ENCODE measurements at regions not wholly inside any gene's neighbourhood (a gene's known extent, or its start where the extent isn't known, plus 50 kb on each side); places are given as distances from the start of the nearest gene placed in this dataset.

DNA sequence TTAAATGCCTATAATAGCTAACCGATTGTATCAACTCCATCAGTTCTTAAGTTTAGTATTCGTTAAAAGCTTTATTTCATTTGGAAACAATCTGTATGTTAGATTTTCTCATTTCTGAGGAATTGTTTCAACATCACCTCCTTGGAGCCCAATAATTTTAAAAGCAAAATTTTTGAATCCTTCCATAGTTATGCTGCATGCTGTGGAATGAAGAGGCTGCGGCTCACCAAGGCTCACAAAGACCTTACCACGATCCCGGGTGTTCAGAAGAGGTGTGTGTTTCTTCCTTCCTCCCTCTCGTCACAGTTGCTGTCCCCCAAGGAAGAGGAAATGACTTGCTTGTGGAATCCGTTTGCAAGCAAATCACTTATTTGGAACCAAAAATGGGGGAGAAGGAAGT is 143.8 kb downstream of the FGF1 start:
- no peak overlapping the region for H3K4me3 ChIP-seq (ENCODE audit: low read depth, low read length)
- TF ChIP-seq, protein P1, sequence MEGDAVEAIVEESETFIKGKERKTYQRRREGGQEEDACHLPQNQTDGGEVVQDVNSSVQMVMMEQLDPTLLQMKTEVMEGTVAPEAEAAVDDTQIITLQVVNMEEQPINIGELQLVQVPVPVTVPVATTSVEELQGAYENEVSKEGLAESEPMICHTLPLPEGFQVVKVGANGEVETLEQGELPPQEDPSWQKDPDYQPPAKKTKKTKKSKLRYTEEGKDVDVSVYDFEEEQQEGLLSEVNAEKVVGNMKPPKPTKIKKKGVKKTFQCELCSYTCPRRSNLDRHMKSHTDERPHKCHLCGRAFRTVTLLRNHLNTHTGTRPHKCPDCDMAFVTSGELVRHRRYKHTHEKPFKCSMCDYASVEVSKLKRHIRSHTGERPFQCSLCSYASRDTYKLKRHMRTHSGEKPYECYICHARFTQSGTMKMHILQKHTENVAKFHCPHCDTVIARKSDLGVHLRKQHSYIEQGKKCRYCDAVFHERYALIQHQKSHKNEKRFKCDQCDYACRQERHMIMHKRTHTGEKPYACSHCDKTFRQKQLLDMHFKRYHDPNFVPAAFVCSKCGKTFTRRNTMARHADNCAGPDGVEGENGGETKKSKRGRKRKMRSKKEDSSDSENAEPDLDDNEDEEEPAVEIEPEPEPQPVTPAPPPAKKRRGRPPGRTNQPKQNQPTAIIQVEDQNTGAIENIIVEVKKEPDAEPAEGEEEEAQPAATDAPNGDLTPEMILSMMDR (conservative IDR thresholded peaks at IDR 0.05; ENCODE audit: low read depth, low read length): no peak
- no peak for DNase-seq (ENCODE audit: low read depth)

DNA sequence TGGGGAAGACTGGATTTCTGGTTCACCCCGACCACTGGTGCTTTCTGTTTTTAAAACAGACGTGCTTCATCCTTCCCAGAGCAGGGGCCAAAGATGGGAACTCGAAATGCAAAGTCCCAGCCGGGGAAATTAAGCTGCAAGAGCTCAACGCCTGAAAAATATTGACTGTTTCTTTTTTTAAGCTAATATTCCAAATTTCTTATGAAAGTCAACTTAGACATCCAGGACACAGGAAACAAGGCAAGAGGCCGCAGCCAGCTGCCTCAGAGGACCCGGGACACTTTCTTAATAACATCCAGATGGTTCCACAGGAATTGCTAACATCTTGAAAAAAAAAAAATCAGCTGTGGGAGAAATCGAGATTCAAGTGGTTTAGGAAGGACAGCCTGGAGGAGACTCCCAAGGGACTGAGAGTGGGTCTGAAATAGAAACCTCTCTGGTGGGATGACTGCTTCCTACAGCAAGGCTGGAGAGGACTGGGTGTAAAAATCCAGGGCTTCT is 144.9 kb downstream of the FGF1 start:
- H3K4me3 ChIP-seq (ENCODE audit: low read depth, low read length): no peak overlapping the region
- DNase-seq (ENCODE audit: low read depth): peak; percentile 68
- TF ChIP-seq, protein P1 (conservative IDR thresholded peaks at IDR 0.05; ENCODE audit: low read depth, low read length): no peak

GRCh38 chr5:142539154-142539740 is 146.6 kb downstream of the FGF1 start:
- no peak for DNase-seq (ENCODE audit: low read depth)
- TF ChIP-seq, protein P1 (conservative IDR thresholded peaks at IDR 0.05; ENCODE audit: low read depth, low read length): no peak
- no peak overlapping the region for H3K4me3 ChIP-seq (ENCODE audit: low read depth, low read length)

GRCh38 chr5:142537938-142538337 is 148.0 kb downstream of the FGF1 start:
- no peak overlapping the region for H3K4me3 ChIP-seq (ENCODE audit: low read depth, low read length)
- TF ChIP-seq, protein P1 (conservative IDR thresholded peaks at IDR 0.05; ENCODE audit: low read depth, low read length): no peak
- DNase-seq (ENCODE audit: low read depth): no peak

DNA sequence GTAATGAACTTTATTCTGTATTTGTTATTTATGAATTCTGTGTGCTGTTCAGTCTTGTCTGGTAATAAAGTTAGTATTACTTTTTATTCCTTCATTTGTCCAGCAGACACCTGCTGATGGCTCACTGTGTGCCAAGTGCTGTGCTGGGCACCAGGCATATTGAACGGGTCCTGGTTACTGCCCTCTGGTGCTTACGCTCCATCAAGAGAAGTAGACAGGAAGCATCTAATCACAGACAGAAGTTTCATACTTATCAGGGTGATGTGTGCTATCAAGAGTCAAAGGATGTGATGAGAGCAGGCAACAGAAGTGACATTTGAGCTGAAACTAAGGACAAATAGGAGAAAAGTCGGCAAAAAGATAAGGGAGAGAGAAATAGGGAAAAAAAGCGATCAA is 153.1 kb downstream of the FGF1 start:
- H3K4me3 ChIP-seq (ENCODE audit: low read depth, low read length): no peak overlapping the region
- no peak for DNase-seq (ENCODE audit: low read depth)
- TF ChIP-seq, protein P1 (conservative IDR thresholded peaks at IDR 0.05; ENCODE audit: low read depth, low read length): no peak

DNA sequence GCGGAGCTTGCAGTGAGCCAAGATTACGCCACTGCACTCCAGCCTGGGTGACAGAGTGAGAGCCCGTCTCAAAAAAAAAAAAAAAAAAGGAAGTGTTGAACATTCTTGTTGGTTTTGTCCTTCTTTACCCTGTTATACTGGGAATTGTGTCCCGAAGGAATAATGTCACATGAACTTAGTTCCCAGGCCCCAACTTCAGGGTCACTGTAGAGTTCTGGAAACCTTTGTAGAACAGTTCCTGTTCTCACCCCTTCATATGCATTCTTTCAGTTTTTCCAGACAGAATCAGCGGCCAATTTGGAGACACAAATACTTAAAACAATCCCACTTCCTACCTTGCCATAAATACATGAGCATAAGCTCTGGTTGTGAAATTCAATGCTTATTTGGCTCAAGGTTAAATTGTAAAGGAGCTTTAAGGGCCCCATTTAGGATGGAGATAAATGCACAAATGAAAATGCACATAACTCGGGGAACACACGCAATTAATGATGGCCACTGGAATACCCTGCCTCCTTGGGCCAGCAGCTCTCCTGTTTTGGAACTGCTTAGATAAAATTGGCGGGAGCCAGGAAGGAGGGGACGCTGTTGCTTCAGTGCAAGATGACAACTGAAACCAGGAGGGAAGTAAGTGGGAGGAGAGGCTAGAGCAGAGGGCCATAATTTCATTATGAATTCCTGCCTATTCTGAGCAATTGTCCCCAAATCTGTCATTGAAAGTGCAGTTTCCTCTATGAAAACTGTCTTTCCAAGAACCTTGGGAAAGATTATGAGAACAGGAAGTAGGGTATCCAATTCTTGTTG is 153.7 kb downstream of the FGF1 start:
- DNase-seq (ENCODE audit: low read depth): no peak
- TF ChIP-seq, protein P1 (conservative IDR thresholded peaks at IDR 0.05; ENCODE audit: low read depth, low read length): no peak
- H3K4me3 ChIP-seq (ENCODE audit: low read depth, low read length): no peak overlapping the region
